ENCODE measurements at regions not wholly inside any gene's neighbourhood (a gene's known extent, or its start where the extent isn't known, plus 50 kb on each side); places are given as distances from the start of the nearest gene placed in this dataset.
"Not testable (repeated sequence)": the region's sequence is repeated elsewhere in the genome, so short reads cannot be mapped to it uniquely, and the experiment has no call there.

DNA sequence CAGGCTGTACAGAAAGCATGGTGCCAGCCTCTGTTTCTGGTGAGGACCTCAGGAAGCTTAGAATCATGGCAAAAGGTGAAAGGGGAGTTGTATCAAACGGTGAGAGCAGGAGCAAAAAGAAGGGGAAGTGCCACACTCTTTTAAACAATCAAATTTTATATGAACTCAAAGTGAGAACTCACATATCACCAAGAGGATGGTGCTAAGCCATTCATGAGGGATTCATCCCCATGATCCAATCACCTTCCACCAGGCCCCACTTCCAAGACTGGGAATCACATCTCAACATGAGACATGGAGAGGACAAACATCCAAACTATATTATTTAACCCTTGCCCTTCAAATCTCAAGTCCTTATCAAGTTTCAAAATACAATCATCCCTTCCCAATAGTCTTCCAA lies 836.7 kb downstream of the SLITRK5 start:
- Histone ChIP-seq H3K4me1 (replicated peaks) (no peaks in the 10 kb centered on the region), H3K36me3 (no peaks in the 10 kb centered on the region), H3K27me3 (replicated peaks) (no peaks in the 10 kb centered on the region), H3K4me3 (no peak overlapping the region), H3K27ac (no peak overlapping the region), H3K9me3 (replicated peaks) (no peaks in the 10 kb centered on the region)
- DNase-seq (ENCODE audit: low read depth in 1 of 2, low spot score in 2 of 2), result no peak

DNA sequence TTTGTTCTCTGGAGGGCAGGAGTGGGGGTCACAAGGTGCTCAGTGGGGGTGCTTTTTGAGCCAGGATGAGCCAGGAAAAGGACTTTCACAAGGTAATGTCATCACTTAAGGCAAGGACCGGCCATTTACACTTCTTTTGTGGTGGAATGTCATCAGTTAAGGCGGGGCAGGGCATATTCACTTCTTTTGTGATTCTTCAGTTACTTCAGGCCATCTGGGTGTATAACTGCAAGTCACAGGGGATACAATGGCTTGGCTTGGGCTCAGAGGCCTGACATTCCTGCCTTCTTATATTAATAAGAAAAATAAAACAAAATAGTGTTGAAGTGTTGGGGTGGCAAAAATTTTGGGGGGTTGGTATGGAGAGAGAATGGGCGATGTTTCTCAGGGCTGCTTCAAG lies 841.8 kb downstream of the SLITRK5 start:
- H3K27me3 ChIP-seq (replicated peaks); H3K9me3 ChIP-seq (replicated peaks); H3K4me1 ChIP-seq (replicated peaks); DNase-seq (ENCODE audit: low read depth in 1 of 2, low spot score in 2 of 2); H3K36me3 ChIP-seq; H3K4me3 ChIP-seq; H3K27ac ChIP-seq: not testable (repeated sequence)

DNA sequence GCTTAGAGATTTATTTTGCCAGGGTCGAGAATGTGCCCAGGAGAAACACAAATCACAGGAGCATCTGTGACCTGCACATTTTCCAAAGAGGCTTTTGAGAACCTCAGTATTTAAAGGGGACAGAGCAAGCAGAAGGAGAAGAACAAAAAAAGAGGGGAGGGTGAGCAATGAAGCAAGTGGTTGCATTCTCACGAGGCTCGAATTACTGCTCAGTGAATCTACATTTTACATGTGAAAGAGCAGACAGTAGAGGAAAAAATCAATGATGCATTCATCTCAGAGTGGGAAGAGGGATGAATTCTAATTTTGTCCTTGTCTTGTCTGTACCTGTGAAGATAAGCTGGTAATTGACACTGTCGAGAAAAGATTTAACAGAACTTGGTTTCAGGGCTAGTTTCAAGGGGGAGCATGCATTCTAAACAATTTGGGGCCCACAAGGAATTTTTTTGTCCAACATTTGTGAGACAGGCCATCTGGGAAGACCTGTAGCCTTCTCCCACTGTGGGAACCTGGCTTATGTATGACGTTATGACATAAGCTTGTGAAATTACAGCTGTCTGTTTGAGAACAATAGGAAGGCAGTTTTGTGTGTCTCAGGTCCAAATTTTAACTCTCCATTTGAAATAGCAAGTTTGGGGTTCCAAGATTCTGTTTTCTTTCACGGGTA lies 855.1 kb downstream of the SLITRK5 start:
- Histone ChIP-seq H3K27me3 (replicated peaks) (no peaks in the 10 kb centered on the region), H3K27ac (no peak overlapping the region), H3K36me3 (no peaks in the 10 kb centered on the region), H3K4me1 (replicated peaks) (no peaks in the 10 kb centered on the region), H3K9me3 (replicated peaks) (no peaks in the 10 kb centered on the region), H3K4me3 (no peak overlapping the region)
- DNase-seq (ENCODE audit: low read depth in 1 of 2, low spot score in 2 of 2), result no peak

DNA sequence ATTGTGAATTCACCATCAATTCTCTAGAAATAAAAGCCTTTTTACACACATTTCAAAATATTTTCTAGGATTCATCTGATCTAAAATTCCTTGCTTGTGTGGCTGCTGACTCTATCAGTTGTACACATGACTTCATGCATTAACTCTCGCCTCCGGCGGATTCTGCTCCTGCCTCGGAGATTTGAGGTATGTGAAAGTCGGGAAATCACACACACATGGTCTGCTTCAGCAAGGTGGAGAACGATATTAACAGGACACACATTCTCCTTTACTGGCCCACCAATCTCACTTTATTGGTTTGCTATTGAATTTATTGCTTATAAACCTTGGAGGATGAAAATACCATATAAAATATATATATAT lies 855.7 kb downstream of the SLITRK5 start:
- H3K27me3 ChIP-seq (replicated peaks), result no peaks in the 10 kb centered on the region
- DNase-seq (ENCODE audit: low read depth in 1 of 2, low spot score in 2 of 2), result no peak
- no peak overlapping the region for H3K4me3 ChIP-seq
- H3K9me3 ChIP-seq (replicated peaks), result no peaks in the 10 kb centered on the region
- H3K27ac ChIP-seq, result no peak overlapping the region
- no peaks in the 10 kb centered on the region for H3K36me3 ChIP-seq
- H3K4me1 ChIP-seq (replicated peaks), result no peaks in the 10 kb centered on the region

DNA sequence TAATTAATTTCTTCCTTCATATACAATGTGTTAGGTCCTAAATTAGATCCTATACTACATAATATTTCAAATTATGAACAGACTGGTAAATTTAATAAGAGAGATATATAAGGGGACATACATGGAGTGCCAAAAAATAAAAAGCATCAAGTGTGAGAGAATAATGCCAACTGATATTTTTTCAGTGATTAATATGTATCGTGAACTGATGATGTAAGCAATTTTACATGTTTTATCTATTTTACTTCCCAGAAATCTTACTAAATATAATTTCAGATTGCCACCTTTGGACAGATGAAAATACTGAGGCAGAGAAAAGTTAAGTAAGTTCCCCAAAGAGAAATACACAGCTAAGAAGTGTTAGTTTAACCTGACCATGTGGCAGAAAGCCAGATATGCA lies 870.8 kb downstream of the SLITRK5 start:
- no peak overlapping the region for H3K4me3 ChIP-seq
- no peak for DNase-seq (ENCODE audit: low read depth in 1 of 2, low spot score in 2 of 2)
- H3K4me1 ChIP-seq (replicated peaks), result no peaks in the 10 kb centered on the region
- H3K27ac ChIP-seq, result no peak overlapping the region
- no peaks in the 10 kb centered on the region for H3K9me3 ChIP-seq (replicated peaks)
- H3K27me3 ChIP-seq (replicated peaks), result no peaks in the 10 kb centered on the region
- no peaks in the 10 kb centered on the region for H3K36me3 ChIP-seq

DNA sequence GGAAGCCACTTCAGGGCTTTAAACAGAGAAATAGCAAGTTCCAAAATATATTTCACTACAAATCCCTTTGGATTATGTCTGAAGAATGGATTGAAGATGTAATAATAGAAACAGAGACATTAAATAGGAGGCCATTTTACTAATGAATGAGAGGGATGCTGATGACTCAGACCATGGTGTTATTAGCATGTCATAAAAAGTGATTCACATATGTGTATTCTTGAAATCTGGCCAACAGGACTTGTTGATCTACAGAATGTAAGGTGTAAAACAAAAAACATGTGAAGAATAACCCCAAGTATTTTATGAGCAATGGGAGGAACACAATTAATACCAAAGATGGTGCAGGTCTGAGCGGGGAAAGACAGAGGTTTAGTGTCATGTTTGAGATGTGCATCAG lies 873.7 kb downstream of the SLITRK5 start:
- Histone ChIP-seq H3K36me3 (no peaks in the 10 kb centered on the region), H3K4me1 (replicated peaks) (no peaks in the 10 kb centered on the region), H3K27me3 (replicated peaks) (no peaks in the 10 kb centered on the region), H3K4me3 (no peak overlapping the region), H3K9me3 (replicated peaks) (no peaks in the 10 kb centered on the region), H3K27ac (no peak overlapping the region)
- DNase-seq (ENCODE audit: low read depth in 1 of 2, low spot score in 2 of 2), result no peak

DNA sequence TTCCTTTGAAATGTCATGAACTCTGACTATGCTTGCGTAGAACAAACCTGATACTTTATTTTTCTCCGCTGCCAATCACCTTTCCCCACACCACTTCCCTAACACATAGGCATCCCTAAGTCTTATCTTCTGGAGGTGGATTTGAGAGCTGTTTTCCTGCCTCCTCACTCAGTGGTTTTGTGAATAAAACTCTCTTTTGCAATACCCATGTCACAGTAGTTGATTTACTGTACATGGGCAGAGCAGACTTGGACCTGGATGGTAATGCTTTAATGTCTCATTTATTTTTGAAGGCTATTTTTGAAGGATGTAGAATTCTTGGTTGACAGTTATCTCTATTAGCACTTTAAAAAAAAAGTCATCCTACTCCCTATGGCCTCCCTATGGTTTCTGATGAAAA lies 881.8 kb downstream of the SLITRK5 start:
- no peak overlapping the region for H3K4me3 ChIP-seq
- H3K9me3 ChIP-seq (replicated peaks), result no peaks in the 10 kb centered on the region
- H3K27ac ChIP-seq, result no peak overlapping the region
- DNase-seq (ENCODE audit: low read depth in 1 of 2, low spot score in 2 of 2), result no peak
- no peaks in the 10 kb centered on the region for H3K4me1 ChIP-seq (replicated peaks)
- H3K27me3 ChIP-seq (replicated peaks), result no peaks in the 10 kb centered on the region
- H3K36me3 ChIP-seq, result no peaks in the 10 kb centered on the region

DNA sequence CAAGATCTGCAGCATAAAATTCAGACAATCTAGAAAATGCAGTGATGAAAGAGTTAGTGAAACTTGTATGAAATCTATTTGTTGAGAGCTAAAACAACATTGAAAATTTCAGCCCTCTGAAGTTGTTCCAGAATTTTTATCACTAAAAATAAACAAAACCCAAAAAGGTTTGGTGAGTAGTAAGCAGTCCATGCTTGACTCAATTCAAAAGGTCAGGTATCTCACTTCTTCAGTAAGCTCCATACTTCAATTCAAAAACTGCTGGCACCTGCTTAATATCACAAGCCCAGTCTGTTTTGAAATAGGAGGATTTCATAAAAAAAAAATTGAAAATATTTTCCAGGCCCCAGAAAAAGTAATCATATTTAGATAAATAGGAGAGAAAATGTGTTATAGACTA lies 894.4 kb downstream of the SLITRK5 start:
- Histone ChIP-seq H3K27me3 (replicated peaks) (no peaks in the 10 kb centered on the region), H3K4me3 (no peak overlapping the region), H3K36me3 (no peaks in the 10 kb centered on the region), H3K27ac (no peak overlapping the region), H3K9me3 (replicated peaks) (no peaks in the 10 kb centered on the region), H3K4me1 (replicated peaks) (no peaks in the 10 kb centered on the region)
- no peak for DNase-seq (ENCODE audit: low read depth in 1 of 2, low spot score in 2 of 2)

DNA sequence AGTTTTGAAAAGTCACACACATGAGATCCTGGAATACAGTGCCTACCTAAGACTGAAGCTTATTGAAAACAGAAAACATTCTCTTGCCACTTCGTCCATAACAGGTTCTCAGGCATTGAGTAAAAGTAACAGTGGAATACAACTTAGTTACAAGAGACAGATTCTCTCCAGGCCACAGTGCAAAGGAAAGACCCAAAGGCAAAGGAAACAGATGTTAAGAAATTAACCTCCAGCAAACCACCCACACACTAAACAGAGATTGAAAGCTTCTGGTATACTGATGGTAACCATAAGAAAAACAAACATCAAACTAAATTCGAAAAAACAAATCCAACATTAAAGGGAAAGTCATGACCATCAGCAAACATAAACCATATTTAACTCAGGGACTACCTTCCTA lies 914.7 kb downstream of the SLITRK5 start:
- no peaks in the 10 kb centered on the region for H3K9me3 ChIP-seq (replicated peaks)
- H3K27ac ChIP-seq, result no peak overlapping the region
- no peak overlapping the region for H3K4me3 ChIP-seq
- no peaks in the 10 kb centered on the region for H3K4me1 ChIP-seq (replicated peaks)
- H3K36me3 ChIP-seq, result no peaks in the 10 kb centered on the region
- H3K27me3 ChIP-seq (replicated peaks), result no peaks in the 10 kb centered on the region
- DNase-seq (ENCODE audit: low read depth in 1 of 2, low spot score in 2 of 2), result no peak

DNA sequence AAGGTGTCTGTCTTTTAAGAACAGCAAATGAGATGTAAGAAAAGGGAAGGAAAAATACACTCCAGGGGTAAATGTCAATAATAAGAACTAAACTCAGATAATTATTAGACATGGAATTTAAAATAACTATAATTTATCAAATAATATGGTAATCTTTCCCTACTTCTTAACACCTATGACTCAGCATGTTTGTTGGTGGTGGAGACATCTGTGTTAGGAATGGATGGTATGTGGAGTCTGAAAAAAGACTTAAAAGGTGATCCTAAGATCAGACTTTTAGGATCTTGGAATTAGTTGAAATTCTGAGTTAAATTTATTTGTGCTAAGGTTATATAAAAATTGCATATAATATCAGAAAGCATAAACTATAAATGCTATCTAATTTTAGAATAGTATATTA lies 915.1 kb downstream of the SLITRK5 start:
- DNase-seq (ENCODE audit: low read depth in 1 of 2, low spot score in 2 of 2), result no peak
- H3K36me3 ChIP-seq, result no peaks in the 10 kb centered on the region
- no peak overlapping the region for H3K4me3 ChIP-seq
- no peaks in the 10 kb centered on the region for H3K9me3 ChIP-seq (replicated peaks)
- no peaks in the 10 kb centered on the region for H3K4me1 ChIP-seq (replicated peaks)
- H3K27me3 ChIP-seq (replicated peaks), result no peaks in the 10 kb centered on the region
- H3K27ac ChIP-seq, result no peak overlapping the region

DNA sequence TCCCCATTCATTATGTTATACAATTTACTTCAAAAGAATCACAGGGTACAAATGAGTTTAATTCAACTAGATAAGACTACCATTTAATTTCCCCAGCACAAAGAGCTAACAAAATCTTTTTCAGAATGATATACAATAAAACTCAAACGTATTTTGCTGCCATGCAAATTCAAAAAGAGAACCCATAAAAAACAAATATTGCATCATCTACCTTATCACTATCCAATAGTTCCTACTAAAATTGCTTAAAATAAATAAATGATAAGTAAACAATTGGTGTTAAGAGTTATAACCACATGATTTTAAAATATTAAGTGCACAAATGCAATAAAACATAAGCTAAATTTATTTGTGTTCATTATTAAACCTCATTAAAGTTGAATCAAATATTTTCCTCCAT lies 919.4 kb downstream of the SLITRK5 start:
- Histone ChIP-seq H3K4me3 (no peak overlapping the region), H3K9me3 (replicated peaks) (no peaks in the 10 kb centered on the region), H3K36me3 (no peaks in the 10 kb centered on the region), H3K27ac (no peak overlapping the region), H3K27me3 (replicated peaks) (no peaks in the 10 kb centered on the region), H3K4me1 (replicated peaks) (no peaks in the 10 kb centered on the region)
- DNase-seq (ENCODE audit: low read depth in 1 of 2, low spot score in 2 of 2), result no peak

DNA sequence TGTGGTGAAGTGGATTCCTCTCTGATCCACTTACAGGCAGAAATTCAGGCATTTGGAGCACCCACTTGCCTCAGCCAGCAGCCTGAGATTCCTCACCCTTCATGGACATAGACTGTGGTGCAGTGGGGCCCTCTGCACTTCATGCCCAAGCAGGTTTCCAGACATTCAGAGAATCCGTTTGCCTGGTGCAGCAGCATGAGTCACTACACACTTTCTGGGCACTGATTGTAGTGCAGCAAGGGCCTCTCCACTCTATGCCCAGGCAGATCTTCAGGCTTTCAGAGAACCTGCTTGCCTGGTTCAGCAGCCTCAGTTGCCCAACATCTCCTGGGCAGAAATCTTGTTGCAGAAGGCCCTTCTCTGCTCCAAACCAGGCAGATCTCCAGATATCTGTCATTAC lies 920.9 kb downstream of the SLITRK5 start:
- H3K36me3 ChIP-seq, result no peaks in the 10 kb centered on the region
- no peak for DNase-seq (ENCODE audit: low read depth in 1 of 2, low spot score in 2 of 2)
- H3K9me3 ChIP-seq (replicated peaks), result no peaks in the 10 kb centered on the region
- H3K4me3 ChIP-seq, result no peak overlapping the region
- no peaks in the 10 kb centered on the region for H3K4me1 ChIP-seq (replicated peaks)
- H3K27me3 ChIP-seq (replicated peaks), result no peaks in the 10 kb centered on the region
- H3K27ac ChIP-seq, result no peak overlapping the region

DNA sequence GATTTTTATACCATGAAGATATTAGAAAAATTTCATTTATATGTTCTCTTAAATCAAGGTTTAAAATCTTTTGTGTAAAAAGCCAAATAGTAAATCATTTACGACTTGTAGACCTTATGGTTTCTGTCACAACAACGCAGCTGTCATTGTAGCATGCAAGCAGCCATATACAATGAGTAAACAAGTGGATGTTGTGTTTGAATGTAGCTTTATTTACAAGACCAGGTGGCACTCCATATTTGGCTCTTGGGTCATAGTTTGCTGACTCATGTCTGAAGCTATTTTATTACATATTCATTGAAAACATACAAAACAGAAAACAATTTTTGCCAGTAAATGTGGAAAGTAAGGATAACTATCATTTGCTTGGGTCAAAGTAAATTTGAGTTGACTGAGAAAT lies 930.8 kb downstream of the SLITRK5 start:
- H3K4me1 ChIP-seq (replicated peaks), result no peaks in the 10 kb centered on the region

DNA sequence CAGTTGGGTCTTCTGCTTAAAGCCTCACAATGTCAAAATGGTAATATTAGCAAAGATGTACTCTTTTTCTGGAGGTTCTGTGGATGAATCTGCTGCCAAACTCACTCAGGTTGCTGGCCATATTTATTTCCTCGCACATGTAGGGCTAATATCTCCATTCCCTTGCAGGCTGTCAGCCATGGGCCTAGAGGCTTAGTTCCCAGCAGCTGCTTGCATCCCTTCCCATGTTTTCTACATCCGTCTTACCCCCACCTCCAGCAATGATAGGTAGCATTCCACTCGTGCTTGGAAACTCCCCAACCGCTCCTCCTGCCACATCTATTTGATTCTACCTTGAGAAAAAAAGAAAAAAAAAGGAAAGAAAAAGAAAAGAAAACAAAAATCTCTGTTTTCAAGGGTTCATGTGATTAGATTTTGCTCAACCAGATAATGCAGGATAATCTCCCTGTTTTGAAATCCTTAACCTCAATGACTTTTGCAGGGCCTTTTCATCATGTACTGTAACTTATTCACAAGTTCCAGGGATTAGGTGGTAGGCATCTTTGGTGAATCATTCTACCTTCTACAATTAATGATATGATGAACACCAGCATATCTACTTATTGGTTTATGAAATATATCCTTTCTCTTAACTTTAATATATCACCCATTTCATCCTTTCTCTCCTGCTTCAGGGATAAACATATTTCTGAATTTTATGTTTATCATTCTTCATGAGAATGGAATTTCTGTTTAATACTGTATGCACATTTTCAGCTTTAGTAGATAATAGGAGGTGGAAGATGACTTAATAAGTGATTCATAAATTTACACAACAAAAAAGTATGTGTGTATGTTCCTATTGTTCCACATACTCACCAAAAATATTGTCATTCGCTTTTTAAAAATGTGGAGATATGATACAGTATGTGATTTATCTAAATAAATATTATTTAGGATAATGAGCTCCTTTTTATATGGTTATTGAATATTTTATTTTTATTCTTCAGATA lies 931.9 kb downstream of the SLITRK5 start:
- DNase-seq (ENCODE audit: low read depth in 1 of 2, low spot score in 2 of 2), result no peak
- no peak overlapping the region for H3K27ac ChIP-seq
- no peaks in the 10 kb centered on the region for H3K9me3 ChIP-seq (replicated peaks)
- no peaks in the 10 kb centered on the region for H3K4me1 ChIP-seq (replicated peaks)
- H3K36me3 ChIP-seq, result no peaks in the 10 kb centered on the region
- no peak overlapping the region for H3K4me3 ChIP-seq
- no peaks in the 10 kb centered on the region for H3K27me3 ChIP-seq (replicated peaks)

More for the DNA sequence above, 930.8 kb downstream of the SLITRK5 start:
- DNase-seq (ENCODE audit: low read depth in 1 of 2, low spot score in 2 of 2), result no peak
- H3K27me3 ChIP-seq (replicated peaks), result no peaks in the 10 kb centered on the region
- H3K36me3 ChIP-seq, result no peaks in the 10 kb centered on the region
- no peak overlapping the region for H3K27ac ChIP-seq
- H3K4me3 ChIP-seq, result no peak overlapping the region
- no peaks in the 10 kb centered on the region for H3K9me3 ChIP-seq (replicated peaks)
